H9 (cell line): ENCODE measurements at regions not wholly inside any gene's neighbourhood (a gene's known extent, or its start where the extent isn't known, plus 50 kb on each side); places are given as distances from the start of the nearest gene placed in this dataset.

Source experiments
- DNase-seq: peaks from one replicate; pipeline ENCODE4 v3.0.0-alpha.2; 2017
- H2AFZ ChIP-seq: one replicate; pipeline ENCODE4 v1.6.1; 2013; ENCODE audit warnings: mild to moderate bottlenecking, low read length, control low read depth, moderate library complexity
- H2AK5ac ChIP-seq: 2 replicates; pipeline ENCODE4 v1.6.1; 2013; ENCODE audit warnings: low read length, control low read depth, mixed read lengths; ENCODE audit not compliant: insufficient read length
- H2BK120ac ChIP-seq: one replicate; pipeline ENCODE4 v1.6.1; 2013; ENCODE audit warnings: low read depth, mild to moderate bottlenecking, low read length, control low read depth, inconsistent platforms; ENCODE audit not compliant: poor library complexity, severe bottlenecking
- H2BK12ac ChIP-seq: 2 replicates; pipeline ENCODE4 v1.6.1; 2013; ENCODE audit warnings: low read length, control low read depth, mixed read lengths, low read depth; ENCODE audit not compliant: insufficient read length
- H2BK15ac ChIP-seq: 2 replicates; pipeline ENCODE4 v1.6.1; 2013; ENCODE audit warnings: low read depth, low read length, control low read depth
- H2BK20ac ChIP-seq: one replicate; pipeline ENCODE4 v1.6.1; 2013; ENCODE audit warnings: low read depth, mild to moderate bottlenecking, low read length, control low read depth, inconsistent platforms; ENCODE audit not compliant: poor library complexity, severe bottlenecking
- H2BK5ac ChIP-seq: 2 replicates; pipeline ENCODE4 v1.6.1; 2013; ENCODE audit warnings: low read length, control low read depth, mixed read lengths; ENCODE audit not compliant: insufficient read length
- H3K14ac ChIP-seq: 2 replicates; pipeline ENCODE4 v1.6.1; 2013; ENCODE audit warnings: low read length, control low read depth; ENCODE audit not compliant: insufficient read depth
- H3K18ac ChIP-seq: 2 replicates; pipeline ENCODE4 v1.6.1; 2013; ENCODE audit warnings: low read depth, mild to moderate bottlenecking, mixed read lengths, low read length, control low read depth; ENCODE audit not compliant: insufficient read length
- H3K23ac ChIP-seq: 2 replicates; pipeline ENCODE4 v1.6.1; 2013; ENCODE audit warnings: low read length, control low read depth, mixed read lengths, low read depth; ENCODE audit not compliant: insufficient read length
- H3K23me2 ChIP-seq: 2 replicates; pipeline ENCODE4 v1.6.1; 2013; ENCODE audit warnings: low read depth, mild to moderate bottlenecking, mixed read lengths, low read length, control low read depth; ENCODE audit not compliant: insufficient read length, poor library complexity, severe bottlenecking
- H3K27ac ChIP-seq: 2 replicates; pipeline ENCODE4 v1.5.1; 2013; ENCODE audit warnings: low read length, control low read depth, mixed read lengths, low read depth; ENCODE audit not compliant: insufficient read length
- H3K27me3 ChIP-seq: 2 replicates; pipeline ENCODE4 v1.6.1; 2013; ENCODE audit warnings: low read length, control low read depth, inconsistent platforms; ENCODE audit not compliant: insufficient read depth
- H3K4ac ChIP-seq: 2 replicates; pipeline ENCODE4 v1.6.1; 2013; ENCODE audit warnings: low read depth, mild to moderate bottlenecking, control low read depth, inconsistent platforms, low read length, moderate library complexity
- H3K4me1 ChIP-seq: 2 replicates; pipeline ENCODE4 v1.6.1; 2013; ENCODE audit warnings: low read length, control low read depth, inconsistent platforms; ENCODE audit not compliant: insufficient read depth
- H3K4me2 ChIP-seq: 2 replicates; pipeline ENCODE4 v1.6.1; 2013; ENCODE audit warnings: low read length, control low read depth, mixed read lengths; ENCODE audit not compliant: insufficient read length, insufficient read depth
- H3K56ac ChIP-seq: 2 replicates; pipeline ENCODE4 v1.6.1; 2013; ENCODE audit warnings: low read depth, mild to moderate bottlenecking, mixed read lengths, low read length, control low read depth; ENCODE audit not compliant: insufficient read length
- H3K79me1 ChIP-seq: 2 replicates; pipeline ENCODE4 v1.6.1; 2013; ENCODE audit warnings: low read depth, mild to moderate bottlenecking, moderate library complexity, low read length, control low read depth, inconsistent platforms; ENCODE audit not compliant: insufficient read depth, poor library complexity, severe bottlenecking
- H3K79me2 ChIP-seq: 2 replicates; pipeline ENCODE4 v1.6.1; 2013; ENCODE audit warnings: low read length, control low read depth, inconsistent platforms; ENCODE audit not compliant: insufficient read depth
- H3K9ac ChIP-seq: 2 replicates; pipeline ENCODE4 v1.6.1; 2013; ENCODE audit warnings: low read length, control low read depth, mixed read lengths; ENCODE audit not compliant: insufficient read length; ENCODE audit errors: extremely low read depth
- H3K9me3 ChIP-seq: one replicate; pipeline ENCODE4 v1.6.1; 2013; ENCODE audit warnings: low read depth, low read length, inconsistent platforms; ENCODE audit not compliant: control insufficient read depth
- H3T11ph ChIP-seq: one replicate; pipeline ENCODE4 v1.6.1; 2013; ENCODE audit warnings: mild to moderate bottlenecking, low read length, control low read depth, inconsistent platforms
- H4K20me1 ChIP-seq: one replicate; pipeline ENCODE4 v1.6.1; 2013; ENCODE audit not compliant: control insufficient read depth, insufficient read length, insufficient read depth
- H4K5ac ChIP-seq: 2 replicates; pipeline ENCODE4 v1.6.1; 2013; ENCODE audit warnings: low read depth, mild to moderate bottlenecking, mixed read lengths, low read length, control low read depth; ENCODE audit not compliant: insufficient read length
- H4K8ac ChIP-seq: replicated peaks from 2 replicates; pipeline ENCODE4 v1.6.1; 2013; ENCODE audit warnings: low read length, control low read depth, mixed read lengths, low read depth; ENCODE audit not compliant: insufficient read length
- H4K91ac ChIP-seq: 2 replicates; pipeline ENCODE4 v1.6.1; 2013; ENCODE audit warnings: low read depth, mild to moderate bottlenecking, moderate library complexity, mixed read lengths, low read length, control low read depth; ENCODE audit not compliant: insufficient read length
- H3K27ac Mint-ChIP-seq, 3 experiments: 2 replicates in 2 of 3; 3 replicates in 1 of 3; pipeline ENCODE4 v1.8.0; 2020 to 2021; ENCODE audit warnings: mixed read lengths in 3 of 3, mild to moderate bottlenecking in 1 of 3, moderate library complexity in 1 of 3
- H3K27me3 Mint-ChIP-seq: 2 replicates; pipeline ENCODE4 v1.8.0; 2021; ENCODE audit warnings: low read depth, mild to moderate bottlenecking, moderate library complexity, mixed read lengths
- H3K36me3 Mint-ChIP-seq, 3 experiments: 2 replicates in 2 of 3; 3 replicates in 1 of 3; pipeline ENCODE4 v1.8.0; 2020 to 2021; ENCODE audit warnings: low read depth in 3 of 3, mixed read lengths in 3 of 3; ENCODE audit not compliant: insufficient read depth in 1 of 3
- H3K4me1 Mint-ChIP-seq, 2 experiments: 2 replicates each; pipeline ENCODE4 v1.8.0; 2020; ENCODE audit warnings: mixed read lengths in 2 of 2
- H3K4me3 Mint-ChIP-seq, 2 experiments: 2 replicates in 1 of 2; 3 replicates in 1 of 2; pipeline ENCODE4 v1.8.0; 2020 to 2021; ENCODE audit warnings: mild to moderate bottlenecking in 2 of 2, mixed read lengths in 2 of 2, moderate library complexity in 1 of 2
- H3K9me3 Mint-ChIP-seq, 2 experiments: 2 replicates in 1 of 2; 3 replicates in 1 of 2; pipeline ENCODE4 v1.8.0; 2020; ENCODE audit warnings: mild to moderate bottlenecking in 2 of 2, mixed read lengths in 2 of 2, moderate library complexity in 1 of 2
- CTCF ChIP-seq: fragments of 200-600 bp; sonication (generic); conservative IDR thresholded peaks from 3 replicates; pipeline ENCODE4 v1.8.0; 2021; ENCODE audit warnings: antibody characterized with exemption, mild to moderate bottlenecking
- WGBS: extraction: QIAGEN DNeasy Blood & Tissue Kit; methylation state at CpG from one replicate; pipeline ENCODE4 v1.1.7; 2013; ENCODE audit warnings: missing lambda C conversion rate, low lambda C conversion rate, mixed read lengths; ENCODE audit not compliant: insufficient read length; ENCODE audit errors: extremely low coverage; 5-methylcytosine and 5-hydroxymethylcytosine counted together

- no peak overlapping the region for H3K27ac ChIP-seq
- Mint-ChIP-seq H3K27ac (no peak overlapping the region), H3K4me3 (no peak overlapping the region), H3K4me1 (no peaks in the 10 kb centered on the region; a peak in 2 of 4 replicates), H3K9me3 (peaks cover 2 to 4% of the 10 kb centered on the region in 2 experiments; a peak in 1 of 5 replicates), H3K27me3 (peaks cover 3% of the 10 kb centered on the region; the same call in 1 of the 2 replicates), H3K36me3 (no peaks in the 10 kb centered on the region)
- H4K5ac ChIP-seq: no peak overlapping the region
- H2AFZ ChIP-seq: no peak overlapping the region
- H3K4me2 ChIP-seq: no peak overlapping the region
- H4K20me1 ChIP-seq: no peaks in the 10 kb centered on the region
- H3K18ac ChIP-seq: no peak overlapping the region
- H3T11ph ChIP-seq: no peak overlapping the region
- no peak overlapping the region for H2BK120ac ChIP-seq
- H3K56ac ChIP-seq: no peak overlapping the region
- no peak overlapping the region for H3K14ac ChIP-seq
- no peak overlapping the region for H2BK15ac ChIP-seq
- H3K9me3 ChIP-seq: no peaks in the 10 kb centered on the region
- H3K4ac ChIP-seq: no peak overlapping the region
- DNase-seq: no peak
- no peaks in the 10 kb centered on the region for H3K23me2 ChIP-seq
- H3K4me1 ChIP-seq: no peaks in the 10 kb centered on the region
- no peaks in the 10 kb centered on the region for H3K79me1 ChIP-seq
- TF ChIP-seq CTCF: no peak
- H3K27me3 ChIP-seq: no peaks in the 10 kb centered on the region
- no peak overlapping the region for H4K8ac ChIP-seq
- H2BK20ac ChIP-seq: no peak overlapping the region
- H4K91ac ChIP-seq: no peak overlapping the region
- no peaks in the 10 kb centered on the region for H3K79me2 ChIP-seq
- no peak overlapping the region for H3K9ac ChIP-seq
- no peak overlapping the region for H2AK5ac ChIP-seq
- H3K23ac ChIP-seq: no peak overlapping the region
- H2BK12ac ChIP-seq: no peak overlapping the region
- no CpG with 5 or more reads among the region's 1 CpG for WGBS
- no peak overlapping the region for H2BK5ac ChIP-seq
These were observed 201.2 kb upstream of the PTGFR start for GRCh38 chr1:78289603-78290002.
